Activated T-cell treated with anti-CD3 and anti-CD28 coated beads for 4 hours (primary cell): ENCODE measurements at regions not wholly inside any gene's neighbourhood (a gene's known extent, or its start where the extent isn't known, plus 50 kb on each side); places are given as distances from the start of the nearest gene placed in this dataset.
"Not testable (repeated sequence)": the region's sequence is repeated elsewhere in the genome, so short reads cannot be mapped to it uniquely, and the experiment has no call there.

Experiments
- DNase-seq: peaks from one replicate; pipeline ENCODE4 v3.0.0-alpha.2; 2020

DNA sequence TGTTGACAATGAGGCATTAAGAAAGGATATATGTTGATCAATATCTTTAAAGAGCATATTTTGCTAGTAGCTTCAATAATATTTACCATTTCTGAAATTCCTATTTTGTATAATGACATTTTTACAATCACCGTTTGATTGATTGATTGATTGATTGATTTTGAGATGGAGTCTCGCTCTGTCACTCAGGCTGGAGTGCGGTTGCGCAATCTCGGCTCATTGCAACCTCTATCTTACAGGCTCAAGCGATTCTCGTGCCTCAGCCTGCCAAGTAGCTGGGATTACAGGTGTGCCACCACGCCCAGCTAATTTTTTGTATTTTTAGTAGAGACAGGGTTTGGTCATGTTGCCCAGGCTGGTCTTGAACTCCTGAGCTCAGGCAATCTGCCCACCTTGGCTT is 150.9 kb upstream of the TEX13D start:
- DNase-seq, result not testable (repeated sequence)

DNA sequence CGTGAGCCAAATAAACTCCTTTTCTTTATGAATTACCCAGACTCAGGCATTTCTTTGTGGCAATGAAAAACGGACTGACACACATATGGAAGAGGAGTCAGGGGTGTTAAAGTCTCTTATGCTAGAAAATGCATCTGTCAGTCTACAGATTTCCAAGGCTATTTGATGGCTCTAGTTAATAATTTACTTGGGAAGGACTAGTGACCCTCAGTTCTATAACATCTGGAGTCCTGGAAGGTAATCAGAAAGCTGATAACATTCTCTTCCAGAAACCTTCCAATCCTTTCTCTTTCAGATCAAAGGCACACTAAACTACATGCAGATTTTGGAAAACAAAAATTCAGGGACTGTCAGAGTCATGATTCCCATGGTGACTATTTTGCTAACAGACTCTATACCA is 142.0 kb upstream of the TEX13D start:
- no peak for DNase-seq

DNA sequence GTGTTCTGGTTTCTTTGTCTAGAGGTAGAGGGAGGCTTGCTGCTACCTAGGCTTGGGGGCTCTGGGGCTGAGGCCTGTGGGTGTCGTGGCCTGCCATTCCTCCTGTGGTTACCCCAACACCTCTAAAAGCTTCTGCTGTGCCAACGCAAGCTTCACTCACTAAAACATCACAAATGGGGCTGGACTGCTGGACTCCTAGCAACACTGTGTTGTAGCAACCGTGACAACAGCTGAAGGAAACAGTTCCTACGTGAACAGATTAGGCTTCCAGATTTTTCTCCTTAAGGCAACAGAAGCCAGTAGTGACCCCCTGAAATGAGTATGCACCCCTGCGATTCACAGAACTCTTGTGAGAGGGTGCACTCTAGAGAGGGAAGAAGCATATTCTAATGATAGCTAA is 138.3 kb upstream of the TEX13D start:
- DNase-seq, result no peak

DNA sequence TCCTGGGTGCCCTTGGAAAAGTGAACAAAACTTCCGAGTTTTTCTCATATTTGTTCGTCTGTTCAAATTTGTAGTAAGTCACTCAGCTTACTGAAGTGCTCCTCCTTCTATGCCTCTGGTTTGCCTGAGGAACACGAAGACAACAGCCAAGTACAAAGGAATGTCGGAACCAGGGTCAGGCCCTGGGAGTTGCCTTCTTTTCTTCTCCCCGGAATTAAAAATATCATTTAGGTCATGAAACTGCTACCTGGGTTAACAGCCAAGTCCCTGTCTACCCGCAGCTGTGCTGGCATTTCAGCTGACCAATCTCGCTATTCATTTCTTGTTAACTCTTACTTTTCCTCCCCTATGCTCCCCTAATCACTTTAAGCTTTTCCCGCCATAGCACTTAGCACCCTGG is 137.6 kb upstream of the TEX13D start:
- DNase-seq, result no peak

DNA sequence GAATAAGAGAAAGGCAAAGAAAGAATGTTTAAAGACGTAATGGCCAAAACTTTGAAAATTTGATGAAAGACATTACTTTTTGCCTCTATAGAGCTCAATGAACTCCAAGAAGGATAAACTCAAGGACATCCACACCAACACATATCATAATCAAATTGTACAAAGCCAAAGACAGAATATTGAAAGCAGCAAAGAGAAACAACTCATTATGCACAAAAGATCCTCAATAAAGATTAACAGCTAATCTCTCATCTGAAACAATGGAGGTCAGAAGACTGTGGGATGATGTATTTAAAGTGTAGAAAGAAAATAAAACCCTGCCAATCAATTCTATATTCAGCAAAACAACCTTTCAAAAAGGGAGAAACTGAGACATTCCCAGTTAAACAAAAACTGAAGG is 129.1 kb upstream of the TEX13D start:
- no peak for DNase-seq

DNA sequence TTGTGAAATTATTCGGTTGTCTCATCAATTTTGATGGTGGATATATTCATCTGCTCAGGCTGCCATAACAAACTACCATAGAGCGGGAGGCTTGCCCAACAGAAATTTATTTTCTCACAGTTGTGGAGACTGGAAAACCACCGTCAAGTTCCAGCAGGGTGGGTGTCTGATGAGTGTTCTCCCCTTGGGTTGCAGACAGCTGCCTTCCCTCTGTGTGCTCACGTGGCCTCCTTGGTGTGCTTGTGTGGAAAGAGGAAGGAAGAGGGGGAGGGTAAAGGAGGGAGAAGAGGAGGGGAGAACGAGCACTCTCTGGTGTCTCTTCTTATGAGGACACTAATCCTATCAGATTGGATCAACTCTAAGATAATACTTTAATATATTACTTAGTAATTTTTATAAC is 123.8 kb upstream of the TEX13D start:
- no peak for DNase-seq

DNA sequence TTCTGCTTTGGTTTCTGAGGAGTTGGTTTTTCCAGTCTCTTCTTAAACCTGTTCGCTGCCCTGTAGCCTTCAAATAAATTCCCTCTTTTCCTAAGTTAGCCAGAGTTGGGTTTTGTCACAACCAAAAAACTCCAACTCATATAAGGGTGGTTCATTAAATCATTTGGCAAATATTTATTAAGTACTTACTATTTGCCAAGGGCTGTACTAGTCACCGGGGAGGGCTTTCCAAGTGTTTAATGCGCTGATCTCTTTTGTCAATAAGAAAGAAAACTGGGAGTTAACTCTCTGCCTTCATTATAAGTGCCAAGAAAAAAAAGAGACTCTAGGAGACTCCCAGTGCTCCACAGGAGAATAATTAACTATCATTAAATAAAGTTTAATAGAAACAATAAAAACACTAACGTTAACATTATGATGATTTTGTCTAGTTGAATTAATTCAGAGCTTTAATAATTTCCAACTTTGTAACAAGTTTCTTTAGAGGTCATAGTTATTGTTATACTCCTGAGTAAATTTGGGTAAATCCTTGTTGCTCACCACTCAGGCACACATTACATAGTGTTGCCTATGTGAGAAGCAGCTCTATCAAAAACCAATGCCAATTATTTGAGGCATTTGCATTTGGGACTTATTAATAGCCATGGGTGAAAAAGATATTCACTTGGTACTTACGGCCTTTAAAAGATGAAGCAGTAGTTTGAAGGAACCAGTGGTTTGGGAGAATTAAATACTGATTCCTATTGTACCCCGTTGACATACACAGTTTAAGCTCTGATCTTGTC is 122.5 kb upstream of the TEX13D start:
- no peak for DNase-seq

DNA sequence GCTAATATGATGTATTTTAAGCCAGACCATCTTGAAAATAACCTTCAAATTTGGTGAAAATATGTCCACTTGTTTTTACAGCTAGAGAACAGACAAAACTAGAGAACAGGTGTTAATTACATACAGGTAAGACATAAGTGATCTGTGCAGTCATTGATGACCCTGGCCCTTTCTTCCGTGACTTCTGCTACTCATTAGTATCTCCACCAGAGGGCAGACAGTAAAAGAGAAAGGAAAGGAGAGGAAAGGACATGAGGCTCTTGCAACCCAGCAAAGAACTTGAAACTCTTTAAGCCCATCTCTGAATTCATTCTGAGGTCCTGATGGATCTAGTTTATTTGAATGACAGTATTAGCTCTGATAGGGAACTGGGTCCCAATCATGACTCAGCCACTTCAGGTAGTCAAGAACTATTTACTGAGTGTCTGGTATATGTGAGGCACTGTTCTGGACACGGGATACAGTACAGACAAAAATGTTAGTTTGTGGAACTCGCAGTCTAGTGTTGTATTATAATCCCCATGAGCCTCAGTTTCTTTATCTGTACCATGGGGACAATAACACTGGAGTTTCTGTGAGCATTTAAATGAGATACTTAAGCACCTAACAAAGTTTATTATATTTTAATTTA is 121.0 kb upstream of the TEX13D start:
- DNase-seq, result no peak

DNA sequence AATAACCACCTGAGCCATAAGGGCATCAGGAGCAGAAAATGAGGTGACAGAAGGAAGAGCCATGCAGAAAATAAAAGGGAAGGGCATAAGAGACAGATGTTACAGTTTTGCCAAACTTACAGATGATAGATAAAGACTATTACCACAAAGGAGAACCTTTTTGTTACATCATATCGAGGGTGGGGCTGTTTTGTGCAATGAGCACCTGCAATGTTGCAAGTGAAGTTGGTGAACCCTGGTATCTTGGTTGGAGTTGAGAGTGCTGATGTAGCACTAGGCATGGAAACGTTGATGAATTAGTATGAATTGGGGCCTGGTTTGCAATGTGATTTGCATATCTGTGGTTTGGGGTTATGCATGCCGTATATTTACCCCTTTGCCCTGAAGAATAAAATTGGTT is 119.8 kb upstream of the TEX13D start:
- DNase-seq, result no peak

DNA sequence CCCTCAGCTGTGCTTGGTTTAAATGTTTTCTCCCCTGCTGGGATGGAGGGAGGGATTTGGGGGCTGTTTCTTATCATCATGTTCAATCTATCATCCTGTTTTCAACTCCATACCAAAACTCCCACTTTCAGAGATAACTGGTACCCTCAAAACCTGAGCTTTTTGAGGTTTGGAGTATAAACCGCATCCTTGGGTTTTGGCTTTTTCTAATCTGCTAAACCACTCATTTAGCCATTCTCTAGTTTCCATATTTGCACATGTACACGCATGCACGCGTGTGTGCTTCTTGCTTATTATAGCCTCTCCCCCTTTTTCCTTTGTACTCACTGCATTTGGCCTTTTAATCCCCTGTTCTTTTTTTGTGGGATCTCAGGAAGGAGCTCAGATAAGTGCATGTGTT is 116.7 kb upstream of the TEX13D start:
- DNase-seq, result no peak

DNA sequence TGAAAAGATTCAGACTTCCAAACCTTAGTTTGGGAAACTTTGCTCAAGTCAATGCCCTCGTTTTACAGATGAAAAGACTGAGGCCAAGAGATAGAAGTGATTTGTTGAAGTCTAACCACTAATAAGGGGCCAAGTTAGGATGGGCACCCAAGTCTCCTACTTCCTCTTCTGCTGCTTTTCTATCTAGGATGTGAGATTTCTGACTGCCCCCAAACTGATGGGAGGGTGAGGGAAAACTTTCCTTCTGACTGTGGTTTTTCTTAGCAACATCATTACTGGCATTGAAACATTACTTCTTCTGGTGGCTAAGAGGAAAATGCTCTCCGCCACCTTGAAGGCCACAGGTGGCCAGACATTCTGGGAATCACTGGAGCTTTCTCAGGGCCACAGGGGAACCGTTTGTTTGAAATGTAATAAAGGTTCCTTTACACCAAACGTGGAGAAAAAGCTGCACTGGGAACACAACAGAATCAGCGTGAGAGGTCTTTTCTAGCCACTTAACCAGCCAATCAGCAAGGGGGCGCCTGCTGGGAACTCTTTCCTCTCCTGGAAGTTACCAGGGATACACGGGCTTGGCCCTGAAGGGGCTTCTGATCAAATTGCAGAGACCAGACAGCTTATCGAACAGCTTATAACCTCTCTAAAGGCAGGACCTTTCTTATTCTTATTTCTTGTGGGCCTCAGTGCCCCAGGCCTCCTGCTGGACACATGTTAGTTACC is 115.9 kb upstream of the TEX13D start:
- no peak for DNase-seq

DNA sequence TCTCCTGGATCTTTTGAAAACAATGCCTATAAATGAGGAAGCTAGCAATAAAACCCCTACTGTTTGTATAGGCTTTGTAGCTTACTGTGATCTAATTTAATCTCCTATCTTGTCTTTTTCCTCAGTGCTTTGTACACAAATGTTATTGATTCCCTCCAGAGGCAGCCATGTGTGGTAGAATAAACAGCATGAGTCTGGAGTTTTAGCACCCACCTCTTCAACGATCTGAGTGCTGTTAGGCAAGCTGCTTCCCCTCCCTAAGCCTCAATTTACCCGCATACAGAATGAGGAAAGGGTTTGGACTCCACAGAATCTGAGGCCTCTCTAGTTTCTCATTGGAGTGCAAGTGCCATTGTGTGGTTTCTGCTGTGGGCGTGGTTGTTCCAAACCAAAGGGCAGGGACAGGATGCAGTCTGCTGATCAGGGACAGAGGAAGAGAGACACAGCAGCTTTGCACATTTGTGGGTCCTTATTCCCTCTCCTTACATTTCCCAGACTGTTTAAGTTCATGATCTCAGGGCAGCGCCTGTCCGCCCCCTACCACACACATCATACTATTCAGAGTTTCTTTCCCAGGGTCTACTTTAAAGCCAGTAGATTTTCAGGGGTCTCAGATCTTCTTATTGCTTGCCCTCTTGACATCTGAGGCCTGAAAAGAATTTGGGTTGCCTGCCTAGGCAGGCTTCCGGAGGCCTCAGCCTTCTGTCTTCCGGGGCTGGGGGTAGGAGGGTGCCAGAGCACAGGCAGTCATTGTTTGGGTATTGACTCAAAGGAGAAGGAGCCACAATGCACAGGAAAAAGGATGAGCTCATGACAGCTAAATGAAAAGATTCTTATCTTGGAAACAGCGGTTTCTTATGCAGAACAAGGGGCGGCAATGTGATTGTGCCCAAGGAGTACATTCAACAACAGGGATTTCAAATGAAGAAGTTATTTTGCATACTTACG is 114.9 kb upstream of the TEX13D start:
- peak; percentile 30 for DNase-seq

DNA sequence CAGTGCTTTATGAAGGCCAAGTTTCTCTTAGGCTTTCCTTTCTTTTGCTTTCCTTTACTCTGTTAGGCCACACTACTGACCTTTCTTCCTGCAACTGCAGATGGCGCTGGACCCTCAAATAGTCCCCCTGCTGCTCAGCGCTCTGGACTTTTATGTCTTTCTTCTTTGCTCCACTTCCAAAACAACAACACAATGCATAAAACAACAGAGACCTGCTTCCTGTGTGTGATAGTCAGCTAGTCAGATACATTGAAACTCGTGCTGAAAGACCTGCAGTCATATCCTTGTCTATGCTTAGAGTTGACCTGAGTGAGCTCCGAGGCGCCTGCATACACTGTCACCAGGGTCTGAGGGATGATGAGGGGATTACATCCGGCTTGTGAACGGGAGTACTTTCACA is 108.9 kb upstream of the TEX13D start:
- no peak for DNase-seq

DNA sequence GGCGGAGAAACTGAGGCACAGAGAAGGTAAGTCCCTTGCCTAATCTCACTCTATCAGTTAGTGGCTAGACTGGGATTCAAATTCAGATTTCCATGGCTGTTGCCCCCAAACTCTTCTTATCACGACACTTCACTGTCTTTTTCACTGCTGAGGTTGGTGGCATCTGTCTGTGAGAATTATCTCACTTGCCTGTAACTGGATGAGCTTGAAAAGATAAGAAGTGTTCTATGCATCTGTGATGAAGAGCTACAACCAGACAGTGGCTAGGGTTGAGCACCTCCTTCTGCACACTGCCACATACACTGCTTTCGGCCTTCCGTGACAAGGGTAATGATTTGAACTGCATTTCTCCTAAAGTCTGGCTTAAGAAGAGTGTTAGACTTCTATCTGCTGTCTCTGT is 107.9 kb upstream of the TEX13D start:
- DNase-seq, result no peak

DNA sequence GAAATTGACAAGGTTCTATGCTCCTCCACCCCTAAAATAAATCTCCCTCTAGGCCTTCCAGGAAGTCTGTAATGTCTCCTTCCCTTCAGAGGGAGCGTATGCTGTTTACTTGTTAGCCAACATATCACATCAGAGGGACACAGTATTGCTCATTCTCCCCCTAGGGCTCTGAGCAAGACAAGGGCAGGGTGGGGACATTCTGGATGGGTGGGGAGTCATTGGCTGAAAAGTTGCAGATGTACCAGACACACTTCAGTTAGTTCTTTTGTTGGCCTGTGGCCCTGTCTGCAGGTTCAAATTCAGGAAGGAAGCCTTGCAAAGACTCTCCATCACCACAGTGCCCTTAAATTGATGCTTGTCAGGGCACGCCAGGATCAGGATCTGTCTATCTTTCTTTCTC is 106.3 kb upstream of the TEX13D start:
- DNase-seq, result no peak

DNA sequence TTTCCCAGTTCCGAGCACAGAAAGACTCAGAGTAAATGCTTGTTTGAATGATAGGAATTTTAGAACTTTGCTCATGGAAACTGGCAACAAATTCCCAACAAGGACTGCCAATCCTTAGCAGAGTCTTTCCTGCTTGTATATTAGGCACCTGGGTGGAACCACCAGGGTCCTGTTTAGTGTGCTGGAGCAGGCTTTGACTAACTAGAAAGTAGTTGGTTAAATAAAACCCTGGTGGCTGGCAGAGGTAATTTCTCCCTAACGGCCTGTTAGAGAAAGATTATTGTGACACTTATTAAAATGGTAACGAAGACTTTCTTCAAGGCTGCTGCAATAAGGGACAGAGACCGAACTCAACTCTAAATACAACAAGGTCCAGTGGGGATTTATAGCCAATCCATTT is 103.6 kb upstream of the TEX13D start:
- no peak for DNase-seq

DNA sequence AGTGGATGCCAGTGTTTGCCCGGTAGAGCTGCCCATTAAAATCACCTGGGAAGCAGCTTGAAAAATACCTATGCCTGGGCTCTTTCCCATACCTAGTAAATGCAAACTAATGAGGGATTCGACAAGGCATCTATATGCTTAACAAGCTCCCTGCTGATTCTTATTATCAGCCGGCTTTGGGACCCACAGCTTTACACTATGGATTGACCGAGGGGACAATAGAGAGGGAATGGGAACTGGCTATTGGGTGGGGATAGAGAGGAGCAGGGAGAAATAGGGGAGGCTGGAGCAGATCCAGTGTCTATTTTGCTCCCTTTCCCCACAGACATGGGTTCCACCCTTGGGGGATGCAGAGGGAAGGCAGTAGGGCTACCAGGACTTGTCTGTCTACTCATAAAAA is 103.1 kb upstream of the TEX13D start:
- no peak for DNase-seq

DNA sequence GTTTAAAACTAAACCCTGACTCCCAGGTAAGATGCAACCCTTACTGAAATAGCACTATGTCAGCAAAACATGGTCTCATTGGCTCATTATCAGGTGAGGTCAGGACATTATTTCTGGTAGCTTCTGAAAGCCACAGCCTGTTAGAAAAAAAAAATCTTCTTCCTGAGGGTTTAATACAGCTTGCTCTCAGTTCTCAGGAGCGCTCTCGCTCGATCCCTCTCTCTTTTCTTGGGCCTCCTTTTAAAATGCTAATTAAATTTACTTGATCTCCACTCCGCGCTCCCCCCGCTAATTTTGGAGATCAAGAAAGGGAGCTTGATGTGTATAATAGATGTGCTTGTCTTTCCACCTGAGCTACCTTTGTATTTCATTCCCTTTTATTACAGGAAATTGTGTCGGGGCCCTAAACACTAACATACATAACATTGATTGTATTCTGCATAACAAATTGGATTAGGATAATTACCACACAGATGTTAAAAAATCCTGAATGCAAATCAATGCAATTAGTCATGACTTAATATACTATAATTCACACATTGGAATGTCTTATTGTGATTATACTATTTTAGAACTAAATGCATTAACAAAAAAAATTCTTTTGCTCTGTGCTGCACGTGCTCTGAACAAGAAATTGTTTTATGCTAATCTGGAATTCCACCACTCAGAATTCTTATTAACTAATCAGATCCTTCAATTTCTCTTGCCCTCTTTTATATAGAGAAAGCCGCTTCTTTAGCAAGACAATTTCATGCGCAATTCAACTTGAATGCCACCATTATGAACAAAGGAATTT is 101.6 kb upstream of the TEX13D start:
- no peak for DNase-seq

DNA sequence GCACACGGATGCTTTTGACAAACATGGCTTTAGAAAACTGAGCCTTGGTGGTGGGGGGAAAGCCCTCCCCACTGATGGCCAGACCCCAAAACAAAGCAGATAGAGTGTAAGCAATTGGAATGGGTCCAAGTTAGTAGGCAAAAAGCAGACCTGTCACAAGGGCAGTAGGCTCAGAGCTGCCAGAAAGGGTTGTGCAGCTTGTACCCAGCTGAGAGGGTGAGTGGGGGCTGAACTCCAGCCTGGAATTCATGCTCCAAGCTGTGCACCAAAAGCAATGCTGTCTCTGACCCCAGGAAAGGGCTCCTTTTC is 101.1 kb upstream of the TEX13D start:
- no peak for DNase-seq

DNA sequence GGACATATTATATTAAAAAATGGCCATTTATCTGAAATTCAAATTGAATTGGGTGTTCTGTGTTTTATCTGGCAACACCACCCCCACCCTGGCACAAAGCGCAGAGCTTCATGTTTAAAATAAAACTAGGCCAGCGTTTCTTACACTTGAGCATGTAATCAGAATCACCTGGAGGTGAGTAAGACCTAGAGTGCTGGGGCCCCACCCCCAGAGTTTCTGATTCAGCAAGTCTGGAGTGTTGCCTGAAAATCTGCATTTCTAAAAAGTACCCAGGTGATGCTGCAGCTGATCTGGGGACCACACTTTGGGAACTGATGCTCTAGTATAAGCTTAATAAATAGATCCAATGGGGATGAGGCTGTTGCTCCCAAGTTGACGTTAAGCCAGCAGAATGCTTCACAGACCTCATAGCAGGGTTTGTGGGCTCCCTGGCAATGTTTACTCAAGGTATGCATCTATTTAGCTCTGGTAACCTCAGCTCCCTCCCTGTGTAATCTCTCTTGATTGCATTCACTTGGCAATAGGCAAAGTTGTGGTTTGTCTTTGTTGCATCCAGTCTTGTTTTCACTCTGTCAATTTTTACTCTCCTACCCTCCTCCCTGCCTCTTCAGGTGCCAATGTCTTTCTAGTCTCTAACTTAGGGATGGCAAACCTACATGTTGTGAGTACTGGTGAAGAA is 99.8 kb upstream of the TEX13D start:
- DNase-seq, result no peak

DNA sequence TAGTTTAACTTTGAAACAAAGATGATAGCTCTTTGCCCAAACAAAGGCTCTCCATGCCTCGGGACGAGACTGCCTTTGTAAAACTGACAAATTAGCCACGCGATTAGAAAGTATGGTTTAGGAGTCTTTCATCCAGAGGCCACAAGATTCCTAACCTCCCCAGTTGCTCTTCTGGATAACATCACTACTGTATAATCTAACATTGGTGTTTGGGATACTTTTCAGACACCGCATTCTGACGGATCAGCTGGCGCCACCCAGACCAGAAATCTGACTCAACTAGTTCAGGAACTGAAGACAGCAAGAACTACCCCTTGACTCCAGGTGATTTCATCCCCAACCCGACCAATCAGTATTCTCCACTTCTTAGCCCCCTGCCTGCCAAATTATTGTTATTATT is 98.1 kb upstream of the TEX13D start:
- DNase-seq, result no peak

DNA sequence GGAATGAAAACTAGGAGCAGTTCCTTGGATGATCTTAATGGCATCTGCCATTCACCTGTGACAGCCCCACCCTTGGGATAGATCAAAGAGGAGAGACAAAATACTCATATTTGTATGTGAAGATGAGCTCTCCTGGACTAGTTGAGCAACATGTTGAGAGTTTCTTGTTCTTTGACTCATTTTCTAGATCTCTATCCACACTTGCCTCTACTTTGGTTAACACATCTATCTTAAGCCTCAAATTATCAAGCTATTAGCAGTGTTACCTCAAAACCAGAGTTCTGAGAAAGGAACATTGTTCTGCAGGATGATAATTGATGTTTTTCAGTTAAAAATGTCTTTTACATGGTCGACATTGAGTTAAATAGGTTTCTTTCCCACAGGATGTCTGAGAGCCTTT is 94.2 kb upstream of the TEX13D start:
- DNase-seq, result no peak
